Activated CD4-positive, alpha-beta T cell treated with anti-CD3 and anti-CD28 coated beads, Interleukin-2, amount 50 U/mL, for 24 hours (primary cell): ENCODE measurements at regions not wholly inside any gene's neighbourhood (a gene's known extent, or its start where the extent isn't known, plus 50 kb on each side); places are given as distances from the start of the nearest gene placed in this dataset.
"Not testable (repeated sequence)": the region's sequence is repeated elsewhere in the genome, so short reads cannot be mapped to it uniquely, and the experiment has no call there.

Source experiments
- DNase-seq, 2 donors: peaks; one replicate each; pipeline ENCODE4 v3.0.0-alpha.2; 2020; ENCODE audit warnings: low read depth in 1 of 2, low spot score in 1 of 2

DNA sequence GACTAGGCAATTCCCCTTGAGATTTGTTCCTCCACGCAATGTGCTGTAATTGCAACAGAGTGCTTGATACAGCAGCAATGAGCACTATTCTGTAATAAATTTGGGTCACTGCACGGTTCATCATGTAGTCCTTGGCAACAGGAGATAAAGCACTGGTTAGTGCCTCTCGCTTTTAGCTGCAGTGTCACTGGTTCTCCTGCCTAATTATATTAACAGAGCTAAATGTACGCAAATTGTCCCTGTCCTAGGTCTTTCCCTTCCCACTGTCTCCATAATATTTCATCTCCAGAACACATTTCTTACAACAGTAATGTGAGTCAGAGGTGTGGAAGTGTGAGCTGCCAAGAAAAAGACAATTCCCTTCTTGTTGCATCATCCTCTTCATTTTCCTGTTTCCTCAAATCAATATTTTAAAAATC lies 553.1 kb downstream of the ZNF608 start:
- DNase-seq: no peak

- DNase-seq: no peak
Observed at GRCh38 chr5:124192716-124193115, 553.7 kb downstream of the ZNF608 start.

DNA sequence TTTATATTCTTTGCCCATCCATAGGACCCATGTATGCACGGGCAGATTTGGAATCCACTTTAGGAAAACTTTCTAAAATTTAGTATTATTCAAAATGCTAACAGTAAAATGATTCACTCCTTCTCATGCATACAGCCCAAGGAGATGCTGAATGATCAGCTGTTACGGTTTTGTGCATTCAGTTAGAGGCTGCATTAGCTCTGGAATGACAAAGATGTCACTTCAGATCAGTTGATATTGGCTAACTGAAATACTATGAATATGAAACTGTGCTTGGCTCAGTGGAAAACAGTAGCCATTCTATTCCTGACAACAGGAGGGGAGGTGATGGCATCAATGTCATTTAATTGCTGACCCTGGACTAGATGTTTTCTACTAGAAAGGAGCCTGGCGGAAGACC lies 560.7 kb downstream of the ZNF608 start:
- no peak for DNase-seq

GRCh38 chr5:124182133-124182532 lies 564.3 kb downstream of the ZNF608 start:
- no peak for DNase-seq

GRCh38 chr5:124180875-124181461 lies 565.5 kb downstream of the ZNF608 start:
- no peak for DNase-seq

- DNase-seq: no peak
Observed at GRCh38 chr5:124180299-124180874, 566.1 kb downstream of the ZNF608 start.

DNA sequence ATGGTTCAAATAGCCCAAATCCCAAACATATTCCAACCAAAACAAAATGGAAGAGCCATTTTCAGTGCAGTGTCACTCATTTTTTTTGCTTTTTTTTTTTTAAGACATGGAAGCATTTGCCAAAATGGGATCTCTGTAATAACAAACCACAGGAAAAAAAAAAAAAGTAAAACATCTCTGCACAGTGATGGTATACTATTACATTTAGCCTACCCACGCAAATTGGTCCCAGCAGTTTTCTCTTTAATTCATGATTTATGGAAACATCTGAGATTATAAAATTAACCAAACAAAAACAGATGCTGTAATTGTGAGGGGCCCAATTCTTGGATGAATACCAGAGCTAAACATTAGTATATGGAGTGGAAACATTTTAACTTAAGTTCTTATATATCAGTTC lies 566.6 kb downstream of the ZNF608 start:
- DNase-seq: no peak

DNA sequence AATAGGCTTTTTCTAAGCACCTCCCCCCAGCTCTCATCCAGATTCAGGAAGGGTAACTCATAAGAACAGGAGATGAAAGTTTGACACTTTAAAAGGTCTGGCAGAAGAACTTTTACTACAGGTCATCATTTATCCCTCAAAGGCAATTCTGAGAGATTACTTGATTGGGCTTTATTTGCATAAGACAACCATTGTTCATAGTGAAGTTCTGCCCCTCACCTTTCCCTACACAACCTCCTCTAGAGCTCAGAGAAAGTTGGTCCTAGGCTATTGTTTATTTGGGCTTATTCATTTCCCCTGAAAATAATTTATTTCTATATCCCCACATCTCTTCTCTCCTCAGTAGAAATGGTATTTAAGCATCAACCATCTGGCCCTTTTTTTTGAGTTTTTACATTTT lies 568.4 kb downstream of the ZNF608 start:
- no peak for DNase-seq

DNA sequence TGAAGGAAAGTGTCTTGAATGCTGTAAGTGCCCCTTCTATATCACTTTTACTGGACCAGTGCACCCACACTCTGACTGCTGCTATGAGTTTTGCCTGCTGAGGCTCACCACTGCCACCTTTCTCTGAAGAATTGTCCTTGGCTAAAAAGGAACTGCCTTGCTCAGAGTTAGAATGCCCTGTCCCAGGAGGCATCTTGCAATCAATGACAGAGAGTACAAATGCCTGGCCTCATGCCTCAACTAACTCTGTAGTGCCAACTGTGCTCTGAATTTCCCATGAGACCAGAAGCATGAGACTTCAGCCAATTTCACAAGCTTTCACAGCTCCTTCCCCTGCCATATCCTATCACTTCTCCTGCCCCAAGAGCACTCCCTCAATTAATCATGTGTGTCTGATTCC lies 569.7 kb downstream of the ZNF608 start:
- DNase-seq: no peak

GRCh38 chr5:124173386-124173785 lies 573.1 kb downstream of the ZNF608 start:
- no peak for DNase-seq

GRCh38 chr5:124172389-124173003 lies 573.9 kb downstream of the ZNF608 start:
- DNase-seq: no peak

DNA sequence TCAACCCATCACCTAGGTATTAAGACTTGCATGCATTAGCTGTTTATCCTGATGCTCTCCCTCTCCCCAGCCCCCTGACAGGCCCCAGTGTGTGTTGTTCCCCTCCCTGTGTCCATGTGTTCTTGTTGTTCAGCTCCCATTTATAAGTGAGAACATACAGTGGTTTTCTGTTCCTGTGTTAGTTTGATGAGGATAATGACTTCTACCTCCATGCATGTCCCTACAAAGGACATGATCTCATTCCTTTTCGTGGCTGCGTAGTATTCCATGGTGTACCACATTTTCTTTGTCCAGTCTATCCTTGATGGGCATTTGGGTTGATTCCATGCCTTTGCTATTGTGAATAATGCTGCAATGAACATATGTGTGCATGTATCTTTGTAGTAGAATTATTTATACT lies 578.3 kb downstream of the ZNF608 start:
- not testable (repeated sequence) for DNase-seq

- DNase-seq: no peak
Observed at GRCh38 chr5:124162767-124163532, 583.5 kb downstream of the ZNF608 start.

GRCh38 chr5:124161266-124161665 lies 585.2 kb downstream of the ZNF608 start:
- DNase-seq: no peak

GRCh38 chr5:124160265-124160664 lies 586.2 kb downstream of the ZNF608 start:
- DNase-seq: no peak

- no peak for DNase-seq
Observed at GRCh38 chr5:124157320-124157719, 589.1 kb downstream of the ZNF608 start.

GRCh38 chr5:124156415-124156996 lies 589.9 kb downstream of the ZNF608 start:
- no peak for DNase-seq

DNA sequence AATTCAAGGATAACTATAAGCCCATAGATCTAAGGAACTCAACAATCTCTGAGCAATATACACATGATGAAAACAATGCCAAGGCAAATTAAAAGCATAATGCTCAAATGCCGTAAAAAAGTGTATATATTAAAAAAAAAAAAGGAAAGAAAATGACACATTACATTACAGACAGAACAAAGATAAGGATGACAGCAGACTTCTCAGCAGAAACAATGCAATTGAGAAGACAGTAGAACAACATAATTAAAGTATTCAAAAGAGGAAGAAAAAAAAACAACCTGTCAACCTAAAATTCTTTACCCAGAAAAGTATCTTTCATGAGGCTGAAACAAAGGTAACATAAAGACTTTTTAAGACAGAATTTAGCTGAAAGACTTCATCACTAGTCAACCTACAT lies 591.7 kb downstream of the ZNF608 start:
- no peak for DNase-seq

GRCh38 chr5:124153588-124153987 lies 592.9 kb downstream of the ZNF608 start:
- DNase-seq: no peak

- no peak for DNase-seq
Observed at GRCh38 chr5:124148574-124148973, 597.9 kb downstream of the ZNF608 start.

DNA sequence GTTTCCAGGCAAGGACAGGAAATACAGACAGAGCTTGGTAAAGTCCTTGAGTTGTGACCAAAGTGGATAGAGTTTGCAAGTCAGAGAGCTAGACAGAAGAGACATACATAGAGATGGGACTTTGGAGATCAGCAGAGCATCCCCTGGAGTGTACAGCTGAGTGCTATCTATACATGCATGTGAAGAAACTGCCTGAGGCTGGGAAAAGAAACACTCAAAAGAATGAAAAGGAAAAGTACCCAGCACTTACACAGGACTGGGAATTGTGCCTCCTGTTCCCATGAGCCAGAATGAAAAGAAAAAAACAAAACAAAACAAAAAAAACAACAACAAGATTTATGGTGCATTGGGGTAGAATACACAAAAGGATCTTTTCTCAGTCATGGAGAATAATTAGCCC lies 606.4 kb downstream of the ZNF608 start:
- no peak for DNase-seq

- DNase-seq: no peak
Observed at GRCh38 chr5:124139477-124139876, 607.0 kb downstream of the ZNF608 start.
